Spleen (tissue), 11 donors: ENCODE measurements at regions not wholly inside any gene's neighbourhood (a gene's known extent, or its start where the extent isn't known, plus 50 kb on each side); places are given as distances from the start of the nearest gene placed in this dataset.

Experiments
- DNase-seq: peaks from one replicate; pipeline ENCODE4 v3.0.0-alpha.2; 2020
- H3K27ac ChIP-seq, 8 donors: fragments of 200-600 bp; sonication (generic) in 7 of 8; 1 replicate in 4 of 8; 2 replicates in 4 of 8; pipeline versions ENCODE4 v1.5.0 to v1.8.0; 2016 to 2021; ENCODE audit warnings: inconsistent platforms in 4 of 8, mild to moderate bottlenecking in 4 of 8, moderate library complexity in 1 of 8
- H3K27me3 ChIP-seq, 7 donors: fragments of 200-600 bp; sonication (generic) in 6 of 7; replicated peaks in 1 of 7; 1 replicate in 4 of 7; 2 replicates in 3 of 7; pipeline versions ENCODE4 v1.5.0 to v1.8.0; 2016 to 2021; ENCODE audit warnings: inconsistent platforms in 3 of 7, mild to moderate bottlenecking in 1 of 7
- H3K36me3 ChIP-seq, 6 donors: fragments of 200-600 bp; sonication (generic) in 5 of 6; 1 replicate in 4 of 6; 2 replicates in 2 of 6; pipeline versions ENCODE4 v1.5.0 to v1.8.0; 2016 to 2021; ENCODE audit warnings: inconsistent platforms in 2 of 6
- H3K4me1 ChIP-seq, 6 donors: fragments of 200-600 bp; sonication (generic) in 5 of 6; 1 replicate in 3 of 6; 2 replicates in 3 of 6; pipeline versions ENCODE4 v1.5.0 to v1.8.0; 2016 to 2021; ENCODE audit warnings: inconsistent platforms in 3 of 6
- H3K4me3 ChIP-seq, 8 donors: fragments of 200-600 bp; sonication (generic) in 7 of 8; 1 replicate in 4 of 8; 2 replicates in 4 of 8; pipeline versions ENCODE4 v1.5.0 to v1.8.0; 2016 to 2021; ENCODE audit warnings: inconsistent platforms in 4 of 8, mild to moderate bottlenecking in 4 of 8, moderate library complexity in 2 of 8
- H3K9me3 ChIP-seq, 8 donors: fragments of 200-600 bp; sonication (generic) in 7 of 8; 1 replicate in 4 of 8; 2 replicates in 4 of 8; pipeline versions ENCODE4 v1.5.0 to v1.8.0; 2016 to 2021; ENCODE audit warnings: inconsistent platforms in 4 of 8
- POLR2A ChIP-seq, 3 donors: fragments of 450-650 bp; IDR thresholded peaks; one replicate each; pipeline ENCODE4 v1.5.1; 2017; ENCODE audit warnings: antibody characterized with exemption in 3 of 3, mild to moderate bottlenecking in 1 of 3
- POLR2AphosphoS5 ChIP-seq, 3 donors: sonication (generic); formaldehyde crosslinking; IDR thresholded peaks; one replicate each; pipeline ENCODE4 v1.5.1; 2017; ENCODE audit warnings: antibody characterized with exemption in 3 of 3
- WGBS, 5 donors: extraction: QIAGEN DNeasy Blood & Tissue Kit in 3 of 5; methylation state at CpG; one replicate each; pipeline versions ENCODE4 v1.1.5 to v1.1.7; 2013 to 2018; 5-methylcytosine and 5-hydroxymethylcytosine counted together
- intact Hi-C: fragments of 100-400 bp; cut with DNase I; formaldehyde crosslinking; loops from one replicate; pipeline ENCODE4 v1.15.0; 2023; ENCODE audit warnings: low total_unique reads
- TF ChIP-seq, protein P1 (sequence below), 11 experiments: fragments of 200-600 bp in 7 of 11; fragments of 450-650 bp in 4 of 11; sonication (generic) in 4 of 11; IDR thresholded peaks in 8 of 11; conservative IDR thresholded peaks in 3 of 11; 1 replicate in 7 of 11; 2 replicates in 4 of 11; pipeline versions ENCODE4 v1.4.0 to v1.8.0; 2016 to 2021; ENCODE audit warnings: antibody characterized with exemption in 11 of 11, inconsistent platforms in 4 of 11, mild to moderate bottlenecking in 1 of 11
- donor health status: healthy with polysubstance abuse.
- donor health status: DM: no; HTN: no; CAD: no; lungs with moderate emphysema.
- donor health status: DM: no; HTN: no; CAD: no.
- donor health status: Bipolar disorder and iron deficiency.
- donor health status: healthy.
- donor health status: DM: no; HTN: no; CAD: no.
- donor health status: DM: yes; HTN: yes; CAD: no.

- TF ChIP-seq POLR2A (IDR thresholded peaks at IDR 0.05), result no peak
- no peak for TF ChIP-seq POLR2AphosphoS5 (IDR thresholded peaks at IDR 0.05)
- TF ChIP-seq, protein P1, sequence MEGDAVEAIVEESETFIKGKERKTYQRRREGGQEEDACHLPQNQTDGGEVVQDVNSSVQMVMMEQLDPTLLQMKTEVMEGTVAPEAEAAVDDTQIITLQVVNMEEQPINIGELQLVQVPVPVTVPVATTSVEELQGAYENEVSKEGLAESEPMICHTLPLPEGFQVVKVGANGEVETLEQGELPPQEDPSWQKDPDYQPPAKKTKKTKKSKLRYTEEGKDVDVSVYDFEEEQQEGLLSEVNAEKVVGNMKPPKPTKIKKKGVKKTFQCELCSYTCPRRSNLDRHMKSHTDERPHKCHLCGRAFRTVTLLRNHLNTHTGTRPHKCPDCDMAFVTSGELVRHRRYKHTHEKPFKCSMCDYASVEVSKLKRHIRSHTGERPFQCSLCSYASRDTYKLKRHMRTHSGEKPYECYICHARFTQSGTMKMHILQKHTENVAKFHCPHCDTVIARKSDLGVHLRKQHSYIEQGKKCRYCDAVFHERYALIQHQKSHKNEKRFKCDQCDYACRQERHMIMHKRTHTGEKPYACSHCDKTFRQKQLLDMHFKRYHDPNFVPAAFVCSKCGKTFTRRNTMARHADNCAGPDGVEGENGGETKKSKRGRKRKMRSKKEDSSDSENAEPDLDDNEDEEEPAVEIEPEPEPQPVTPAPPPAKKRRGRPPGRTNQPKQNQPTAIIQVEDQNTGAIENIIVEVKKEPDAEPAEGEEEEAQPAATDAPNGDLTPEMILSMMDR (IDR thresholded peaks at IDR 0.05 in 8 of 11, conservative IDR thresholded peaks at IDR 0.05 in 3 of 11), result no peak
- intact Hi-C loops, result no loop called here
- H3K27ac ChIP-seq, result no peak overlapping the region
Observed at GRCh38 chr3:144263706-144264105, 292.1 kb downstream of the DIPK2A start.

GRCh38 chr3:144264350-144264749 is 292.7 kb downstream of the DIPK2A start:
- intact Hi-C loops, result no loop called here
- no peak for DNase-seq
- Histone ChIP-seq H3K36me3 (no peaks in the 10 kb centered on the region), H3K9me3 (no peaks in the 10 kb centered on the region), H3K27ac (no peak overlapping the region), H3K4me1 (no peaks in the 10 kb centered on the region), H3K4me3 (no peak overlapping the region), H3K27me3 (no peaks in the 10 kb centered on the region)
- TF ChIP-seq, protein P1 (IDR thresholded peaks at IDR 0.05 in 8 of 11, conservative IDR thresholded peaks at IDR 0.05 in 3 of 11), result no peak
- TF ChIP-seq POLR2AphosphoS5 (IDR thresholded peaks at IDR 0.05), result no peak
- no peak for TF ChIP-seq POLR2A (IDR thresholded peaks at IDR 0.05)
- WGBS, 5 donors, result 89 to 97% (median 94%) methylated on average over 3 of the region's 3 CpGs

More at GRCh38 chr3:144263706-144264105, 292.1 kb downstream of the DIPK2A start:
- no peak overlapping the region for H3K4me3 ChIP-seq
- no peak for DNase-seq
- H3K27me3 ChIP-seq, result no peaks in the 10 kb centered on the region
- H3K9me3 ChIP-seq, result no peaks in the 10 kb centered on the region
- no peaks in the 10 kb centered on the region for H3K36me3 ChIP-seq
- H3K4me1 ChIP-seq, result no peaks in the 10 kb centered on the region

DNA sequence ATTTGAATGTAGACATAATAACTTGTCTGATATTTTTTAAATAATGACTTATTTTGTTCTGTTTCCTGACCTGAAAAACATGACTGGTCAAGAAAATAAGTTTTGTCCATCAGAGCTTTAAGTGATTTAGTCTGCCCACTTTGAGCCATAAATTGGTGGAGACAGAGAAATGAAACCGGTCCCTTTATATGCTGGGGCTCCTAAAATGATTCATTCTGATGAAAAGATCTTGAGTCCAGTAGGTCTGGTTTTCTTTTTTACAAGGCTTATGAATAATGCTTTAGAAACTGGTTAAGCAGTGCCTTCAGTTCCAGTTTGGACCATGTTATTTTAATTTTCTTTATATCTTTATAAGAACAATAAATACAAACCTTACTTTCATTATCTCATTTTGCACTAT is 293.2 kb downstream of the DIPK2A start:
- DNase-seq, result no peak
- Histone ChIP-seq H3K9me3 (no peaks in the 10 kb centered on the region), H3K4me3 (no peak overlapping the region), H3K27me3 (no peaks in the 10 kb centered on the region), H3K36me3 (no peaks in the 10 kb centered on the region), H3K27ac (no peak overlapping the region), H3K4me1 (no peaks in the 10 kb centered on the region)
- intact Hi-C loops, result no loop called here
- 88 to 98% (median 89%) methylated on average over 1 of the region's 1 CpG for WGBS, 5 donors
- TF ChIP-seq POLR2AphosphoS5 (IDR thresholded peaks at IDR 0.05) (no peak), POLR2A (IDR thresholded peaks at IDR 0.05) (no peak)
- TF ChIP-seq, protein P1 (IDR thresholded peaks at IDR 0.05 in 8 of 11, conservative IDR thresholded peaks at IDR 0.05 in 3 of 11), result no peak

DNA sequence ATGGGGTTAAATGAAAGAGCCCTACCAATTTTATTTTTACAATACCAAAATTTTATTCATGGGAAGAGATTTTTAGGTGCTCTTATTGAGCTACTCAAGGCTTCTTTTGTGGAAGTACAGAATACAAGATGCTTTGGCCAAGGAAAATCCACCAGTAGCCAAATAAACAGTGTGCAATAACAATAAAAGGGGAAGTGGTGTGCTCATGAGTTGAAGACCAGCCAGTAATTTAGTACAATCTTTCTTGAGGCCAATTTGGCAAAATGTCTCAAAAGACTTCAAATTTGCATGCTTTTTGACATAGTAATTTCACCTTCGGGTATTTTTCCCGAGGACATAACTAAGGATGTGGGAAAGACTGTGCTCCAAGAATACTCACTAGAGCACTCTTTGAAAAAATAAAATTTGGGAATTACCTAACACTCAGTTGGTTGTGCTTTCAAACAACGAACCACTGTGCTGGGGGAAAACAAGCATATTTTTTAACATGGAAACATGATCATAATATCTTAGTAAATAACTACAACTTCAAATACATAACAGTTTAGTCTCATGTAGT is 294.0 kb downstream of the DIPK2A start:
- H3K27me3 ChIP-seq, result no peaks in the 10 kb centered on the region
- intact Hi-C loops, result no loop called here
- no peaks in the 10 kb centered on the region for H3K36me3 ChIP-seq
- no peak overlapping the region for H3K4me3 ChIP-seq
- no peak for DNase-seq
- 68 to 89% (median 72%) methylated on average over 3 of the region's 3 CpGs for WGBS, 5 donors
- no peak overlapping the region for H3K27ac ChIP-seq
- H3K4me1 ChIP-seq, result no peaks in the 10 kb centered on the region
- TF ChIP-seq, protein P1 (IDR thresholded peaks at IDR 0.05 in 8 of 11, conservative IDR thresholded peaks at IDR 0.05 in 3 of 11), result no peak
- no peak for TF ChIP-seq POLR2A (IDR thresholded peaks at IDR 0.05)
- H3K9me3 ChIP-seq, result no peaks in the 10 kb centered on the region
